Ovary (tissue), 7 donors: ENCODE measurements at regions not wholly inside any gene's neighbourhood (a gene's known extent, or its start where the extent isn't known, plus 50 kb on each side); places are given as distances from the start of the nearest gene placed in this dataset.

Experiments
- DNase-seq, 5 donors: peaks; one replicate each; pipeline ENCODE4 v3.0.0-alpha.2; 2019 to 2020
- H3K27ac ChIP-seq, 2 donors: fragments of 200-600 bp; one replicate each; pipeline versions ENCODE4 v1.5.1 to v1.8.0; 2019 to 2022
- H3K27me3 ChIP-seq: fragments of 200-600 bp; one replicate; pipeline ENCODE4 v1.8.0; 2022
- H3K36me3 ChIP-seq: fragments of 200-600 bp; sonication (generic); one replicate; pipeline ENCODE4 v1.5.1; 2019
- H3K4me1 ChIP-seq: one replicate; pipeline ENCODE4 v1.8.1; 2013; ENCODE audit warnings: mild to moderate bottlenecking, moderate library complexity; ENCODE audit not compliant: insufficient read depth
- H3K4me3 ChIP-seq: fragments of 200-600 bp; sonication (generic); one replicate; pipeline ENCODE4 v1.5.1; 2017
- H3K9me3 ChIP-seq, 2 donors: fragments of 200-600 bp in 1 of 2; sonication (generic) in 1 of 2; one replicate each; pipeline versions ENCODE4 v1.5.1 to v1.8.1; 2013 to 2019; ENCODE audit warnings: mild to moderate bottlenecking in 1 of 2, moderate library complexity in 1 of 2
- CTCF ChIP-seq, 3 donors: fragments of 450-650 bp in 2 of 3; fragments of 200-600 bp in 1 of 3; IDR thresholded peaks; one replicate each; pipeline versions ENCODE4 v1.5.1 to v1.8.0; 2016 to 2022; ENCODE audit warnings: antibody characterized with exemption in 3 of 3, mild to moderate bottlenecking in 1 of 3
- EP300 ChIP-seq: sonication (generic); formaldehyde crosslinking; IDR thresholded peaks from one replicate; pipeline ENCODE4 v1.6.1; 2017; ENCODE audit warnings: antibody characterized with exemption
- POLR2A ChIP-seq: fragments of 450-650 bp; IDR thresholded peaks from one replicate; pipeline ENCODE4 v1.6.1; 2017; ENCODE audit warnings: antibody characterized with exemption, mild to moderate bottlenecking, moderate library complexity
- WGBS, 3 donors: extraction: QIAGEN DNeasy Blood & Tissue Kit in 1 of 3; methylation state at CpG; one replicate each; pipeline versions ENCODE4 v1.1.5 to v1.1.7; 2013 to 2017; 5-methylcytosine and 5-hydroxymethylcytosine counted together
- intact Hi-C, 4 donors: fragments of 100-400 bp; cut with DNase I; formaldehyde crosslinking; loops; one replicate each; pipeline versions ENCODE4 v1.11.0 to v1.15.1; 2022 to 2023
- donor health status: DM: no; HTN: no; CAD: no; lungs with moderate emphysema.
- donor health status: DM: no; HTN: no; CAD: no.
- donor health status: Bipolar disorder and iron deficiency.
- donor health status: DM: no; HTN: no; CAD: no.
- donor health status: DM: yes; HTN: yes; CAD: no.

- Histone ChIP-seq H3K27ac (no peak overlapping the region), H3K4me3 (no peak overlapping the region), H3K4me1 (no peaks in the 10 kb centered on the region), H3K9me3 (no peaks in the 10 kb centered on the region), H3K27me3 (no peaks in the 10 kb centered on the region), H3K36me3 (no peaks in the 10 kb centered on the region)
- no peak for DNase-seq
- intact Hi-C loops: no loop called here
- TF ChIP-seq CTCF (IDR thresholded peaks at IDR 0.05) (no peak), POLR2A (no peak), EP300 (no peak)
These were observed 285.1 kb downstream of the RBM43 start for GRCh38 chr2:150976604-150977003.

- Histone ChIP-seq H3K36me3 (no peaks in the 10 kb centered on the region), H3K4me3 (no peak overlapping the region), H3K4me1 (no peaks in the 10 kb centered on the region), H3K9me3 (no peaks in the 10 kb centered on the region), H3K27ac (no peak overlapping the region), H3K27me3 (no peaks in the 10 kb centered on the region)
- TF ChIP-seq EP300 (no peak), POLR2A (no peak), CTCF (IDR thresholded peaks at IDR 0.05) (no peak)
- DNase-seq: no peak
- intact Hi-C loops: no loop called here
These were observed 286.8 kb downstream of the RBM43 start for GRCh38 chr2:150974864-150975263.

GRCh38 chr2:150974234-150974633 lies 287.4 kb downstream of the RBM43 start:
- no peaks in the 10 kb centered on the region for H3K27me3 ChIP-seq
- intact Hi-C loops: no loop called here
- no peaks in the 10 kb centered on the region for H3K36me3 ChIP-seq
- DNase-seq: no peak
- 95 to 98% (median 95%) methylated on average over 1 of the region's 1 CpG for WGBS, 3 donors
- no peaks in the 10 kb centered on the region for H3K4me1 ChIP-seq
- TF ChIP-seq CTCF (IDR thresholded peaks at IDR 0.05) (no peak), EP300 (no peak), POLR2A (no peak)
- H3K27ac ChIP-seq: no peak overlapping the region
- H3K9me3 ChIP-seq: no peaks in the 10 kb centered on the region
- H3K4me3 ChIP-seq: no peak overlapping the region

- H3K27ac ChIP-seq: no peak overlapping the region
- TF ChIP-seq CTCF (IDR thresholded peaks at IDR 0.05) (no peak), POLR2A (no peak), EP300 (no peak)
- no peaks in the 10 kb centered on the region for H3K9me3 ChIP-seq
- no peaks in the 10 kb centered on the region for H3K27me3 ChIP-seq
- 69 to 81% (median 80%) methylated on average over 3 of the region's 3 CpGs for WGBS, 3 donors
- no peak overlapping the region for H3K4me3 ChIP-seq
- H3K4me1 ChIP-seq: no peaks in the 10 kb centered on the region
- intact Hi-C loops: no loop called here
- no peak for DNase-seq
- no peaks in the 10 kb centered on the region for H3K36me3 ChIP-seq
These were observed 289.8 kb downstream of the RBM43 start for GRCh38 chr2:150971910-150972309.

GRCh38 chr2:150963336-150963735 lies 298.3 kb downstream of the RBM43 start:
- intact Hi-C loops: no loop called here
- H3K27ac ChIP-seq: no peak overlapping the region
- H3K4me3 ChIP-seq: no peak overlapping the region
- H3K9me3 ChIP-seq: no peaks in the 10 kb centered on the region
- no peaks in the 10 kb centered on the region for H3K27me3 ChIP-seq
- no peaks in the 10 kb centered on the region for H3K36me3 ChIP-seq
- H3K4me1 ChIP-seq: no peaks in the 10 kb centered on the region
- DNase-seq: no peak
- no peak for TF ChIP-seq POLR2A
- no peak for TF ChIP-seq EP300
- TF ChIP-seq CTCF (IDR thresholded peaks at IDR 0.05): no peak
- 72 to 89% (median 83%) methylated on average over 5 of the region's 5 CpGs for WGBS, 3 donors
